ENCODE measurements at regions not wholly inside any gene's neighbourhood (a gene's known extent, or its start where the extent isn't known, plus 50 kb on each side); places are given as distances from the start of the nearest gene placed in this dataset.

GRCh38 chr15:38782156-38782555 is 217.5 kb upstream of the RASGRP1 start:
- no peak overlapping the region for H3K4me2 ChIP-seq (ENCODE audit: low read depth, low read length)
- no peak for DNase-seq
- H3K79me2 ChIP-seq (ENCODE audit: low read length), result no peaks in the 10 kb centered on the region
- H3K4me1 ChIP-seq (ENCODE audit: low read length), result no peaks in the 10 kb centered on the region
- TF ChIP-seq, protein P1, sequence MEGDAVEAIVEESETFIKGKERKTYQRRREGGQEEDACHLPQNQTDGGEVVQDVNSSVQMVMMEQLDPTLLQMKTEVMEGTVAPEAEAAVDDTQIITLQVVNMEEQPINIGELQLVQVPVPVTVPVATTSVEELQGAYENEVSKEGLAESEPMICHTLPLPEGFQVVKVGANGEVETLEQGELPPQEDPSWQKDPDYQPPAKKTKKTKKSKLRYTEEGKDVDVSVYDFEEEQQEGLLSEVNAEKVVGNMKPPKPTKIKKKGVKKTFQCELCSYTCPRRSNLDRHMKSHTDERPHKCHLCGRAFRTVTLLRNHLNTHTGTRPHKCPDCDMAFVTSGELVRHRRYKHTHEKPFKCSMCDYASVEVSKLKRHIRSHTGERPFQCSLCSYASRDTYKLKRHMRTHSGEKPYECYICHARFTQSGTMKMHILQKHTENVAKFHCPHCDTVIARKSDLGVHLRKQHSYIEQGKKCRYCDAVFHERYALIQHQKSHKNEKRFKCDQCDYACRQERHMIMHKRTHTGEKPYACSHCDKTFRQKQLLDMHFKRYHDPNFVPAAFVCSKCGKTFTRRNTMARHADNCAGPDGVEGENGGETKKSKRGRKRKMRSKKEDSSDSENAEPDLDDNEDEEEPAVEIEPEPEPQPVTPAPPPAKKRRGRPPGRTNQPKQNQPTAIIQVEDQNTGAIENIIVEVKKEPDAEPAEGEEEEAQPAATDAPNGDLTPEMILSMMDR (IDR thresholded peaks at IDR 0.05; ENCODE audit: low read length), result no peak
- TF ChIP-seq EZH2phosphoT487 (IDR thresholded peaks at IDR 0.05; ENCODE audit: low read length) (no peak), EZH2 (optimal IDR thresholded peaks at IDR 0.05; ENCODE audit: low read depth, low read length) (no peak)
- H3K9me3 ChIP-seq (replicated peaks; ENCODE audit: insufficient read depth, low read length), result no peaks in the 10 kb centered on the region
- no peak overlapping the region for H3K9ac ChIP-seq (ENCODE audit: low read length)
- no peak overlapping the region for H3K27ac ChIP-seq (ENCODE audit: low read length)
- H2AFZ ChIP-seq (ENCODE audit: low read length), result no peak overlapping the region
- H3K36me3 ChIP-seq (replicated peaks; ENCODE audit: insufficient read depth, low read length), result no peaks in the 10 kb centered on the region
- H3F3A ChIP-seq (ENCODE audit: insufficient read depth, low read length), result no peaks in the 10 kb centered on the region
- no peaks in the 10 kb centered on the region for H3K9me2 ChIP-seq (replicated peaks; ENCODE audit: insufficient read depth, low read length)
- H3K27me3 ChIP-seq (replicated peaks; ENCODE audit: insufficient read depth, low read length), result no peaks in the 10 kb centered on the region
- no peak overlapping the region for H3K4me3 ChIP-seq (ENCODE audit: low read length)
- H4K20me1 ChIP-seq (ENCODE audit: insufficient read depth, low read length), result no peaks in the 10 kb centered on the region

GRCh38 chr15:38788918-38789317 is 224.3 kb upstream of the RASGRP1 start:
- no peak overlapping the region for H3K9ac ChIP-seq (ENCODE audit: low read length)
- no peak for TF ChIP-seq EZH2phosphoT487 (IDR thresholded peaks at IDR 0.05; ENCODE audit: low read length)
- TF ChIP-seq, protein P1 (IDR thresholded peaks at IDR 0.05; ENCODE audit: low read length), result no peak
- TF ChIP-seq EZH2 (optimal IDR thresholded peaks at IDR 0.05; ENCODE audit: low read depth, low read length), result no peak
- H3K79me2 ChIP-seq (ENCODE audit: low read length), result no peaks in the 10 kb centered on the region
- no peaks in the 10 kb centered on the region for H3F3A ChIP-seq (ENCODE audit: insufficient read depth, low read length)
- no peak overlapping the region for H3K4me2 ChIP-seq (ENCODE audit: low read depth, low read length)
- H2AFZ ChIP-seq (ENCODE audit: low read length), result no peak overlapping the region
- no peaks in the 10 kb centered on the region for H3K4me1 ChIP-seq (ENCODE audit: low read length)
- no peaks in the 10 kb centered on the region for H4K20me1 ChIP-seq (ENCODE audit: insufficient read depth, low read length)
- H3K27me3 ChIP-seq (replicated peaks; ENCODE audit: insufficient read depth, low read length), result no peaks in the 10 kb centered on the region
- no peak for DNase-seq
- H3K4me3 ChIP-seq (ENCODE audit: low read length), result no peak overlapping the region
- no peak overlapping the region for H3K27ac ChIP-seq (ENCODE audit: low read length)
- no peaks in the 10 kb centered on the region for H3K9me3 ChIP-seq (replicated peaks; ENCODE audit: insufficient read depth, low read length)
- H3K36me3 ChIP-seq (replicated peaks; ENCODE audit: insufficient read depth, low read length), result no peaks in the 10 kb centered on the region
- H3K9me2 ChIP-seq (replicated peaks; ENCODE audit: insufficient read depth, low read length), result no peaks in the 10 kb centered on the region

DNA sequence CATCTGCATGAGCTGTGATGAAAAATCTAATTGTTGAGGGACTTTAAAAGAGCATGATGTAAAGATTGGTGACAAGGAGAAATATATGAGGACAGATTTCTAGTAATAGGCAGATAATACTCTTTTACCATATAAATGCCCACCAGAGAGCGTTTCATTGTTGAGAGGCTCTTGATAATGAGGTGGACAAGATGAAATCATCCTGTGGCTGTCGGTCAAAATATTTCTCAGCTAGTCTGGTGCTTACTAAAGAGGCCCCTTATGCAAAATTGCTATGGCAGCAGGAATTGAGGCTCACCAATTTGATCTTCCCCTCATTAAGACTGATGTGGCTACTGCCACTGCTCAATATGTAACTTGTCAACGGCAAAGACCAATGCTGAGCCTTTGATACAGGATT is 225.0 kb upstream of the RASGRP1 start:
- Histone ChIP-seq H2AFZ (ENCODE audit: low read length) (no peak overlapping the region), H3K9ac (ENCODE audit: low read length) (no peak overlapping the region), H3K4me2 (ENCODE audit: low read depth, low read length) (no peak overlapping the region), H3K27me3 (replicated peaks; ENCODE audit: insufficient read depth, low read length) (no peaks in the 10 kb centered on the region), H3K4me3 (ENCODE audit: low read length) (no peak overlapping the region), H3K79me2 (ENCODE audit: low read length) (no peaks in the 10 kb centered on the region), H3K27ac (ENCODE audit: low read length) (no peak overlapping the region), H3K9me3 (replicated peaks; ENCODE audit: insufficient read depth, low read length) (no peaks in the 10 kb centered on the region), H4K20me1 (ENCODE audit: insufficient read depth, low read length) (no peaks in the 10 kb centered on the region), H3F3A (ENCODE audit: insufficient read depth, low read length) (no peaks in the 10 kb centered on the region), H3K4me1 (ENCODE audit: low read length) (no peaks in the 10 kb centered on the region), H3K36me3 (replicated peaks; ENCODE audit: insufficient read depth, low read length) (no peaks in the 10 kb centered on the region), H3K9me2 (replicated peaks; ENCODE audit: insufficient read depth, low read length) (no peaks in the 10 kb centered on the region)
- TF ChIP-seq, protein P1 (IDR thresholded peaks at IDR 0.05; ENCODE audit: low read length), result no peak
- TF ChIP-seq EZH2phosphoT487 (IDR thresholded peaks at IDR 0.05; ENCODE audit: low read length), result no peak
- TF ChIP-seq EZH2 (optimal IDR thresholded peaks at IDR 0.05; ENCODE audit: low read depth, low read length), result no peak
- DNase-seq, result no peak

Data from MM.1S (cell line).